ENCODE measurements at regions not wholly inside any gene's neighbourhood (a gene's known extent, or its start where the extent isn't known, plus 50 kb on each side); places are given as distances from the start of the nearest gene placed in this dataset.

DNA sequence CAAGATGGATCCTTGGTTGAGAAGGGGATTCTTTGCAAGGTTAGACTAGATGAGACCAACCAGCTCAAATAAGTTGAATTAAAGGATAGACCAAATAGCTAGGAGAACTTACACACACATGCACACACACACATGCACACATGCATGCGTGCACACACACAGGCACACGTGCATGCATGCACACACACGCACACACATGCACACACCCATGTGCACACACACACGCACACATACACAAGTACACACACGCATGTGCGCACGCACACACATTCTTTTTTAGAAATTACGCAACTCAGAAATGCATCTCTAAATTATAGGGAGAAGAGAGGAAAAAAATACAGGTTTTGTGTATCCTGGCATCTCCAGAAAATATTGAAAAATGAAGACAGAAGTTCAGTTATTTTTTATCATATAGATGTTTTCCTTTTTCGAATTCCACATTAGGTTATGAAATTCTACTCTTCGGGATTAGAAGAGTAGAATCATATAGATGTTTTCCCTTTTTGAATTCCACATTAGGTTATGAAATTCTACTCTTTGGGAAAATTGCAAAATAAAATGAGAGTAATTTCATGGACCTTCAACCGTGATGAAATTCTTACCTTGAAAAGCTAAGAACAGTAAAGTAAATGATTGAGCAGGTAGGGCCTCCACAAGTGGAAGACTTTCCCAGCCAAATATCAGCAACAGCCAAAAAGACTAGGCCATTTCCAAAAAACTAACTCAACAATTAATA is 243.2 kb upstream of the USP25 start:
- TF ChIP-seq POLR2A (IDR thresholded peaks at IDR 0.05): no peak
- TF ChIP-seq, protein P1, sequence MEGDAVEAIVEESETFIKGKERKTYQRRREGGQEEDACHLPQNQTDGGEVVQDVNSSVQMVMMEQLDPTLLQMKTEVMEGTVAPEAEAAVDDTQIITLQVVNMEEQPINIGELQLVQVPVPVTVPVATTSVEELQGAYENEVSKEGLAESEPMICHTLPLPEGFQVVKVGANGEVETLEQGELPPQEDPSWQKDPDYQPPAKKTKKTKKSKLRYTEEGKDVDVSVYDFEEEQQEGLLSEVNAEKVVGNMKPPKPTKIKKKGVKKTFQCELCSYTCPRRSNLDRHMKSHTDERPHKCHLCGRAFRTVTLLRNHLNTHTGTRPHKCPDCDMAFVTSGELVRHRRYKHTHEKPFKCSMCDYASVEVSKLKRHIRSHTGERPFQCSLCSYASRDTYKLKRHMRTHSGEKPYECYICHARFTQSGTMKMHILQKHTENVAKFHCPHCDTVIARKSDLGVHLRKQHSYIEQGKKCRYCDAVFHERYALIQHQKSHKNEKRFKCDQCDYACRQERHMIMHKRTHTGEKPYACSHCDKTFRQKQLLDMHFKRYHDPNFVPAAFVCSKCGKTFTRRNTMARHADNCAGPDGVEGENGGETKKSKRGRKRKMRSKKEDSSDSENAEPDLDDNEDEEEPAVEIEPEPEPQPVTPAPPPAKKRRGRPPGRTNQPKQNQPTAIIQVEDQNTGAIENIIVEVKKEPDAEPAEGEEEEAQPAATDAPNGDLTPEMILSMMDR (IDR thresholded peaks at IDR 0.05): no peak

Data from prostate gland (tissue), 2 donors.